GM12878 (cell line): ENCODE measurements at regions not wholly inside any gene's neighbourhood (a gene's known extent, or its start where the extent isn't known, plus 50 kb on each side); places are given as distances from the start of the nearest gene placed in this dataset.
A peak's percentile ranks its signal among the peaks of the same experiment; 100 is the strongest.

Experiments
- ATAC-seq: fragments of 200-7000 bp; cut with Tn5 transposase; 3 replicates; pipeline ENCODE4 v1.9.1; 2020; ENCODE audit warnings: mild to moderate bottlenecking, moderate library complexity
- BruUV-seq: library from RNA; stranded (reverse); fragments of 400-500 nt; replicated peaks from 2 replicates; lab custom pipeline; 2021; lab: Mats Ljungman, UMichigan
- CTCF ChIA-PET: fragments of 300-600 bp; sonication (Branson Sonifier 250); formaldehyde crosslinking; extraction: SDS; loops from one replicate; lab custom pipeline; 2021; ENCODE audit warnings: inconsistent platforms; lab: Yijun Ruan, JAX
- POLR2A ChIA-PET: fragments of 350-600 bp; formaldehyde crosslinking; extraction: SDS; loops from one replicate; lab custom pipeline; 2021; ENCODE audit warnings: inconsistent platforms; lab: Charles Lee
- RAD21 ChIA-PET: fragments of 300-600 bp; sonication (Branson Sonifier 250); formaldehyde crosslinking; loops from one replicate; lab custom pipeline; 2023; ENCODE audit warnings: antibody characterized with exemption; ENCODE audit not compliant: unreplicated experiment; lab: Charles Lee
- SMC1A ChIA-PET: fragments of 300-600 bp; sonication (Branson Sonifier 250); formaldehyde crosslinking; loops from one replicate; lab custom pipeline; 2023; ENCODE audit not compliant: unreplicated experiment, uncharacterized antibody; lab: Charles Lee
- DNase-seq: peaks from one replicate; pipeline ENCODE4 v3.0.0-alpha.2; 2011; ENCODE audit warnings: low read depth, low spot score
- FAIRE-seq: peaks from 3 replicates; lab custom pipeline; 2011; peaks lifted over from hg19 to GRCh38; lab: Jason Lieb, UNC
- H2AFZ ChIP-seq: 2 replicates; pipeline ENCODE4 v1.6.0; 2011; ENCODE audit warnings: low read depth, low read length, control low read depth; ENCODE audit not compliant: control insufficient read depth
- H3K27ac ChIP-seq: 2 replicates; pipeline ENCODE4 v1.5.1; 2011; ENCODE audit warnings: control low read depth; ENCODE audit not compliant: control insufficient read depth, insufficient read depth
- H3K27me3 ChIP-seq, 2 experiments: replicated peaks in 1 of 2; 2 replicates each; pipeline versions ENCODE4 v1.6.0 to v1.6.1; 2011; ENCODE audit warnings: low read length in 1 of 2; ENCODE audit not compliant: control insufficient read depth in 2 of 2, insufficient read depth in 2 of 2
- H3K36me3 ChIP-seq, 2 experiments: 2 replicates each; pipeline ENCODE4 v1.5.1; 2011; ENCODE audit warnings: low read length in 1 of 2; ENCODE audit not compliant: control insufficient read depth in 2 of 2, insufficient read depth in 2 of 2
- H3K4me1 ChIP-seq: 2 replicates; pipeline ENCODE4 v1.6.1; 2011; ENCODE audit warnings: mild to moderate bottlenecking, low read length, moderate library complexity, mixed read lengths; ENCODE audit not compliant: control insufficient read depth, insufficient read depth
- H3K4me2 ChIP-seq: 2 replicates; pipeline ENCODE4 v1.6.0; 2011; ENCODE audit warnings: control low read depth; ENCODE audit not compliant: control insufficient read depth, insufficient read depth
- H3K4me3 ChIP-seq: fragments of 200-600 bp; sonication (generic); 2 replicates; pipeline ENCODE4 v1.5.1; 2016
- H3K79me2 ChIP-seq: 2 replicates; pipeline ENCODE4 v1.6.0; 2011; ENCODE audit warnings: low read length; ENCODE audit not compliant: control insufficient read depth, insufficient read depth
- H3K9ac ChIP-seq: 2 replicates; pipeline ENCODE4 v1.8.0; 2011; ENCODE audit warnings: low read length, control low read depth, mixed read lengths; ENCODE audit not compliant: control insufficient read depth, insufficient read depth
- H3K9me3 ChIP-seq: replicated peaks from 3 replicates; pipeline ENCODE4 v1.5.1; 2011; ENCODE audit warnings: mild to moderate bottlenecking, low read length; ENCODE audit not compliant: control insufficient read depth, insufficient read depth
- H4K20me1 ChIP-seq: 2 replicates; pipeline ENCODE4 v1.6.0; 2011; ENCODE audit not compliant: control insufficient read depth, insufficient read depth
- RAD21 ChIP-seq: IDR thresholded peaks from 2 replicates; pipeline ENCODE4 v1.6.1; 2011; ENCODE audit warnings: mild to moderate bottlenecking, low read depth, low read length, moderate library complexity; ENCODE audit not compliant: insufficient read depth
- RCOR1 ChIP-seq: conservative IDR thresholded peaks from 2 replicates; pipeline ENCODE4 v1.6.1; 2012; ENCODE audit warnings: low read depth, low read length, improper control_type of control experiment
- SMC3 ChIP-seq: IDR thresholded peaks from 2 replicates; pipeline ENCODE4 v1.6.1; 2011; ENCODE audit warnings: low read length, improper control_type of control experiment, borderline replicate concordance
- TBL1XR1 ChIP-seq: IDR thresholded peaks from 2 replicates; pipeline ENCODE4 v1.6.1; 2012; ENCODE audit warnings: low read depth, low read length, improper control_type of control experiment
- WGBS: methylation state at CpG from one replicate; pipeline ENCODE4 v1.1.6; 2016; ENCODE audit warnings: low lambda C conversion rate; ENCODE audit not compliant: insufficient replicate concordance, insufficient coverage; ENCODE audit errors: missing lambda C conversion rate; 5-methylcytosine and 5-hydroxymethylcytosine counted together
- in situ Hi-C: fragments of 300-500 bp; cut with MboI; formaldehyde crosslinking; loops from 9 replicates; pipeline ENCODE4 v1.14.3; 2018; ENCODE audit warnings: mixed read lengths
- intact Hi-C: fragments of 100-400 bp; cut with micrococcal nuclease; formaldehyde crosslinking; loops from one replicate; pipeline ENCODE4 v1.14.2; 2022; ENCODE audit not compliant: unreplicated experiment
- TF ChIP-seq, protein P1 (sequence below), 3 experiments: IDR thresholded peaks in 2 of 3; conservative IDR thresholded peaks in 1 of 3; 2 replicates each; pipeline ENCODE4 v1.5.1; 2011; ENCODE audit warnings: low read depth in 3 of 3, low read length in 3 of 3, mild to moderate bottlenecking in 3 of 3, control low read depth in 2 of 3, moderate library complexity in 2 of 3, inconsistent platforms in 1 of 3, mixed read lengths in 1 of 3; ENCODE audit not compliant: control insufficient read depth in 2 of 3, insufficient read depth in 1 of 3; ENCODE audit errors: extremely low read depth in 1 of 3
- TF ChIP-seq, protein P2 (sequence below): fragments of 450-650 bp; IDR thresholded peaks from 2 replicates; pipeline ENCODE4 v1.6.1; 2017; ENCODE audit warnings: borderline replicate concordance

- 0% methylated on average over 1 of the region's 1 CpG for WGBS
- Histone ChIP-seq H3K36me3 (no peaks in the 10 kb centered on the region), H3K79me2 (no peaks in the 10 kb centered on the region), H2AFZ (no peak overlapping the region), H3K9me3 (no peaks in the 10 kb centered on the region; the same call in 2 of the 3 replicates), H3K9ac (no peak overlapping the region), H3K4me1 (no peaks in the 10 kb centered on the region), H3K4me3 (no peak overlapping the region), H4K20me1 (no peaks in the 10 kb centered on the region), H3K27ac (no peak overlapping the region), H3K27me3 (no peaks in the 10 kb centered on the region), H3K4me2 (no peak overlapping the region)
- POLR2A ChIA-PET = no interaction called here
- 0 out of 3 replicates have a peak, but pooled peaks have one; percentile 48 for ATAC-seq
- CTCF ChIA-PET = interaction anchor here (0.9 to 6.0 kb wide), 4 partner anchors 25 to 324 kb away, joined by 3 to 41 read pairs (median 4); no protein-coding TSS in a partner anchor
- no TSS peak for BruUV-seq
- TF ChIP-seq RAD21 (peak; percentile 58), TBL1XR1 (no peak), RCOR1 (no peak), SMC3 (peak; percentile 60)
- TF ChIP-seq, protein P1, sequence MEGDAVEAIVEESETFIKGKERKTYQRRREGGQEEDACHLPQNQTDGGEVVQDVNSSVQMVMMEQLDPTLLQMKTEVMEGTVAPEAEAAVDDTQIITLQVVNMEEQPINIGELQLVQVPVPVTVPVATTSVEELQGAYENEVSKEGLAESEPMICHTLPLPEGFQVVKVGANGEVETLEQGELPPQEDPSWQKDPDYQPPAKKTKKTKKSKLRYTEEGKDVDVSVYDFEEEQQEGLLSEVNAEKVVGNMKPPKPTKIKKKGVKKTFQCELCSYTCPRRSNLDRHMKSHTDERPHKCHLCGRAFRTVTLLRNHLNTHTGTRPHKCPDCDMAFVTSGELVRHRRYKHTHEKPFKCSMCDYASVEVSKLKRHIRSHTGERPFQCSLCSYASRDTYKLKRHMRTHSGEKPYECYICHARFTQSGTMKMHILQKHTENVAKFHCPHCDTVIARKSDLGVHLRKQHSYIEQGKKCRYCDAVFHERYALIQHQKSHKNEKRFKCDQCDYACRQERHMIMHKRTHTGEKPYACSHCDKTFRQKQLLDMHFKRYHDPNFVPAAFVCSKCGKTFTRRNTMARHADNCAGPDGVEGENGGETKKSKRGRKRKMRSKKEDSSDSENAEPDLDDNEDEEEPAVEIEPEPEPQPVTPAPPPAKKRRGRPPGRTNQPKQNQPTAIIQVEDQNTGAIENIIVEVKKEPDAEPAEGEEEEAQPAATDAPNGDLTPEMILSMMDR (IDR thresholded peaks at IDR 0.05 in 2 of 3, conservative IDR thresholded peaks at IDR 0.05 in 1 of 3; ENCODE audit: control insufficient read depth in 2 of 3, extremely low read depth in 1 of 3, insufficient read depth in 1 of 3, low read depth in 3 of 3, low read length in 3 of 3) = peak; percentile 43 to 60 (median 49); a peak in 5 of 6 replicates
- TF ChIP-seq, protein P2, sequence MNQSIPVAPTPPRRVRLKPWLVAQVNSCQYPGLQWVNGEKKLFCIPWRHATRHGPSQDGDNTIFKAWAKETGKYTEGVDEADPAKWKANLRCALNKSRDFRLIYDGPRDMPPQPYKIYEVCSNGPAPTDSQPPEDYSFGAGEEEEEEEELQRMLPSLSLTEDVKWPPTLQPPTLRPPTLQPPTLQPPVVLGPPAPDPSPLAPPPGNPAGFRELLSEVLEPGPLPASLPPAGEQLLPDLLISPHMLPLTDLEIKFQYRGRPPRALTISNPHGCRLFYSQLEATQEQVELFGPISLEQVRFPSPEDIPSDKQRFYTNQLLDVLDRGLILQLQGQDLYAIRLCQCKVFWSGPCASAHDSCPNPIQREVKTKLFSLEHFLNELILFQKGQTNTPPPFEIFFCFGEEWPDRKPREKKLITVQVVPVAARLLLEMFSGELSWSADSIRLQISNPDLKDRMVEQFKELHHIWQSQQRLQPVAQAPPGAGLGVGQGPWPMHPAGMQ = no peak
- RAD21 ChIA-PET = interaction anchor here (6.0 kb wide), 1 partner anchor 320 kb away, joined by 27 read pairs; no protein-coding TSS in a partner anchor
- DNase-seq = no peak
- intact Hi-C loops = loop anchor here (5.0 kb wide), 1 partner anchor 321 kb away; no protein-coding TSS in a partner anchor
- SMC1A ChIA-PET = interaction anchor here (4.6 kb wide), 1 partner anchor 320 kb away, joined by 29 read pairs; no protein-coding TSS in a partner anchor
- in situ Hi-C loops = no loop called here
- FAIRE-seq = no peak
Measured at GRCh38 chr21:34243562-34243961, 120.2 kb upstream of the KCNE2 start.
